SH-SY5Y (cell line): ENCODE measurements at regions not wholly inside any gene's neighbourhood (a gene's known extent, or its start where the extent isn't known, plus 50 kb on each side); places are given as distances from the start of the nearest gene placed in this dataset.

Experiments
- GATA2 ChIP-seq: IDR thresholded peaks from 2 replicates; pipeline ENCODE4 v1.6.1; 2011; ENCODE audit warnings: mild to moderate bottlenecking, low read depth, low read length
- GATA3 ChIP-seq: IDR thresholded peaks from 2 replicates; pipeline ENCODE4 v1.6.1; 2011; ENCODE audit warnings: low read depth, mild to moderate bottlenecking, low read length, moderate library complexity

GRCh38 chr3:26091626-26092025 is 301.7 kb downstream of the OXSM start:
- TF ChIP-seq GATA3 (no peak), GATA2 (no peak)
